Activated CD4-positive, alpha-beta T cell treated with anti-CD3 and anti-CD28 coated beads, Interleukin-2, amount 50 U/mL, for 24 hours (primary cell): ENCODE measurements at regions not wholly inside any gene's neighbourhood (a gene's known extent, or its start where the extent isn't known, plus 50 kb on each side); places are given as distances from the start of the nearest gene placed in this dataset.

Experiments
- DNase-seq, 2 donors: peaks; one replicate each; pipeline ENCODE4 v3.0.0-alpha.2; 2020; ENCODE audit warnings: low read depth in 1 of 2, low spot score in 1 of 2

- no peak for DNase-seq
These were observed 75.6 kb downstream of the ICOS start for GRCh38 chr2:204012072-204012653.

- no peak for DNase-seq
These were observed 78.7 kb downstream of the ICOS start for GRCh38 chr2:204015118-204015843.

- no peak for DNase-seq
These were observed 82.2 kb downstream of the ICOS start for GRCh38 chr2:204018717-204019116.

GRCh38 chr2:204019572-204020501, 83.3 kb downstream of the ICOS start:
- DNase-seq = peak in 1 of 2 donors; percentile 62

- no peak for DNase-seq
These were observed 84.9 kb downstream of the ICOS start for GRCh38 chr2:204021290-204022081.

- no peak for DNase-seq
These were observed 86.0 kb downstream of the ICOS start for GRCh38 chr2:204022550-204022949.

GRCh38 chr2:204023088-204023487, 86.5 kb downstream of the ICOS start:
- no peak for DNase-seq

GRCh38 chr2:204024503-204024902, 87.9 kb downstream of the ICOS start:
- no peak for DNase-seq

GRCh38 chr2:204024906-204025475, 88.4 kb downstream of the ICOS start:
- no peak for DNase-seq

- no peak for DNase-seq
These were observed 89.7 kb downstream of the ICOS start for GRCh38 chr2:204026294-204026693.

- DNase-seq = peak in 1 of 2 donors; percentile 50
These were observed 90.5 kb downstream of the ICOS start for GRCh38 chr2:204027091-204027490.

- DNase-seq = no peak
These were observed 93.8 kb downstream of the ICOS start for GRCh38 chr2:204030322-204030721.

- no peak for DNase-seq
These were observed 94.5 kb downstream of the ICOS start for GRCh38 chr2:204031056-204031455.

GRCh38 chr2:204032301-204032700, 95.7 kb downstream of the ICOS start:
- no peak for DNase-seq

GRCh38 chr2:204033611-204034495, 97.3 kb downstream of the ICOS start:
- no peak for DNase-seq

GRCh38 chr2:204036706-204037105, 100.1 kb downstream of the ICOS start:
- DNase-seq = no peak

- DNase-seq = no peak
These were observed 100.7 kb downstream of the ICOS start for GRCh38 chr2:204037286-204037685.

GRCh38 chr2:204039298-204039838, 102.8 kb downstream of the ICOS start:
- DNase-seq = no peak

- DNase-seq = no peak
These were observed 103.5 kb downstream of the ICOS start for GRCh38 chr2:204040016-204040415.
